Cardiac fibroblast (primary cell): ENCODE measurements at regions not wholly inside any gene's neighbourhood (a gene's known extent, or its start where the extent isn't known, plus 50 kb on each side); places are given as distances from the start of the nearest gene placed in this dataset.

Source experiments
- DNase-seq, 2 donors: peaks; one replicate each; pipeline versions ENCODE4 v3.0.0 to v3.0.0-alpha.2; 2010; ENCODE audit warnings: low read depth in 2 of 2
- H3K4me3 ChIP-seq, 2 donors: replicated peaks in 1 of 2; 1 replicate in 1 of 2; 2 replicates in 1 of 2; pipeline ENCODE4 v1.5.1; 2011; ENCODE audit warnings: low read depth in 2 of 2, low read length in 2 of 2, mild to moderate bottlenecking in 2 of 2, moderate library complexity in 1 of 2
- CTCF ChIP-seq: IDR thresholded peaks from one replicate; pipeline ENCODE4 v1.5.1; 2011; ENCODE audit warnings: low read depth, mild to moderate bottlenecking, low read length, inconsistent platforms

GRCh38 chr9:119991797-119992196 is 588.2 kb downstream of the CDK5RAP2 start:
- no peak overlapping the region for H3K4me3 ChIP-seq
- no peak for TF ChIP-seq CTCF

DNA sequence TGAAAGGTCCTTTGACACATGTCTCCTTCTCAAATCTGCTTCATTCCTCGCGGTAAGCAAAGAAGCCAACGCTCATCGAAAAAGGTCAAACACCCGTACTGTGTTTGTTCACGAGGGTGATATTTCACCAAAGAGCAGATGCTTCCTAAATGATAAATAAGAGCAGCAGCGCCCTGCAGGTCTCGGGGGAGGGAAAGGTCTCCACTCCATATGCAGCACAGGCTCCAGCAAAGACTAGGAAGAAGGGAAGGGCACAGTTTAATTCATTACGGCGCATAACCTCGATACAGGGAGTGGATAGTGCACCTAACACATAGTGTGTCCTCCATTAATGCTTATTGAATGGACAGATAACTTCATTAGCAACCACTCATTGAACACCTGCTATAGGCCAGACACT is 593.3 kb downstream of the CDK5RAP2 start:
- no peak for TF ChIP-seq CTCF
- DNase-seq: no peak
- H3K4me3 ChIP-seq: no peak overlapping the region

More at GRCh38 chr9:119991797-119992196, 588.2 kb downstream of the CDK5RAP2 start:
- no peak for DNase-seq

DNA sequence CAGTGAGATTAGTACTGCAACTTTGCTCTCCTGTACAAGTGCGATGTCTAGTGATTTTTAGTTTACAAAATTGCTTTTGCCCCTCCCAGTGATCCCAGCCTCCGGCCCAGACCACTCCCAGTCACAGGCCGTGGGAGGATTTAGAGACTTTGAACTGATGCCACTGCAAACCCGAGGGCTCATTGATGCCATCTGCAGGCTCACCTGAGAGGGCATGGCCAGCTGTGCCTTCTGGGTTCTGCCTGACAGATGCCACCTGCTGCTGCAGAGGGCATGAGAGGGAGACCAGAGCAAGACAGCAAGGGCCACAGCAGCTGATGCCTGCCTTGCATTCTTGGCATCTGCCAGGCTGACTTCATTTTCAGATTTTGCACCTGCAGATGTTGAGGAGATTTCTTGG is 593.8 kb downstream of the CDK5RAP2 start:
- H3K4me3 ChIP-seq: no peak overlapping the region
- DNase-seq: no peak
- no peak for TF ChIP-seq CTCF

- no peak for TF ChIP-seq CTCF
These were observed 604.8 kb upstream of the BRINP1 start for GRCh38 chr9:119974026-119974425.

DNA sequence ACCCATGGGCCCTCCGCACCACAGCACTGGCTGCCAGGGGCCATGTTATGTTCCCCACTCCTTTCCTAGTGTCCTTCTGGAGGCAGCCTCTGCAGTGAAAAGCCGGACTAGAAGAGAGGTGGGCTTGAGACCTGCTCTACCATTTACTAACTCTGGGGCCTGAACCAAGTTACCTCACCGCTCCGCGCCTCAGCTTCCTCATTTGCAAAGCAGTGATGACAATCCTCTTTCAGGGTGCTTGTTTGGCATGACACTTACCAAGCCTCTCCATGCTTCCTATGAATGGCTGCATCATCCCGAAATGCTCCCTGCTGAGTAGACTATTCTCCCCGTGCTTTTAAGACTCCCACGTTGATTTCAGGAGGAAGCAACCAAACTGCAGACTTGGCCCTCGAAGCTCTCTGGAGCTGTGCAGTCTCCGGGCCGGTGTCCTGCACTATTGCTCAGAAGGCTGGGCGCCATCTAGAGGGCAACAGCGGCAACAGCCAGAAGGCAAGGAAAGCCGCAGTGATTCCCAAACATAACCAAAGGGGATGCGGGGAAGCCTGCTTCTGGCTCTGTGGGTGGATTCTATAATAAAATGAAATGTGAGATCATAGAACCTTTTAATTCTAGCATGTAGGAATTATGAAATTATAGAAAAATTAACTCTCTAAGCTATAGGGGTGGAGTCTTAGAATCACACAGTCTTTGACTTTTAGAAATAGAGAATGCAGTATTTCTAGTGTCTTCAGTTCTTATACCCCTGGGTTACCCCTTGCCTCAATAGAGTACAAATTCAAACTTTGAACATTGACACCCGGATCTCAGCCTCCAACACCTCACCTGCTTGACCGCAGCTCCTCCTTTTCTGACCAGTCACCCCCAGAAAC is 599.8 kb upstream of the BRINP1 start:
- peak; percentile 62 to 76 for DNase-seq

More at GRCh38 chr9:119974026-119974425, 604.8 kb upstream of the BRINP1 start:
- no peak for DNase-seq
- no peak overlapping the region for H3K4me3 ChIP-seq

DNA sequence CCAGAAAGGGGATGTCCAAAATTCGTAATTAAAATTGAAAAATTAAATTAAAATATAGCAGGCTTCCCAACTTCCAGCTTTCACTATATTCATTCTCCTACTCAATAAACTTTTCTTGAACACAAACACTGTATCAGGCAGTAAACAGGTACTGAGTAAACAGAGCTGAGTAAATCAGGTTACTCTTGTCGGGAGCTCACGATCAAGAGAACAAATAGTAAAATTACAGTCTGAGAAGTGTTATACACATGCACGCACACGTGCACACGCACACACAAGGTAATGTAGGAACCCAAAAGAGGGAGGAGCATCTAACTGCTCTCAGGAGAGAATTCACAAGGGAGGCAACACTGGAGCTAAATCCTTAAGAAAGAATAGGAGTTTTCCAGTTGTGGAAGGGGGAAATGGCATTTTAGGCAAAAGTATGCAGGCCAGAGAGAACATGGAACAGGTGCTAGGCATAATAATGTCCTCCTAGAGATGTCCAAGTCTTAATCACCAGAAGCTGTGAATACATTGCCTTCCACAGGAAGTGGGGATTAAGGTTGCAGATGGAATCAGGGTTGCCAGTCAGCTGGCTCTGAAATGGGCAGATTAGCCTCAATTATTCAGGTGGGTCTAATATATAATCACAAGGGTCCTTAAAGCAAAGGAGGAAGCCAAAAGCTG is 598.8 kb upstream of the BRINP1 start:
- DNase-seq: no peak
- TF ChIP-seq CTCF: no peak
- H3K4me3 ChIP-seq: no peak overlapping the region

More for the DNA sequence above, 599.8 kb upstream of the BRINP1 start:
- peak; percentile 98 for TF ChIP-seq CTCF
- H3K4me3 ChIP-seq: no peak overlapping the region
